22Rv1 (cell line): ENCODE measurements at regions not wholly inside any gene's neighbourhood (a gene's known extent, or its start where the extent isn't known, plus 50 kb on each side); places are given as distances from the start of the nearest gene placed in this dataset.

ENCODE experiments used
- ZFX ChIP-seq: fragments of 450-650 bp; IDR thresholded peaks from 2 replicates; pipeline ENCODE4 v1.6.1; 2017; ENCODE audit warnings: antibody characterized with exemption, borderline replicate concordance
- TF ChIP-seq, protein P1 (sequence below): fragments of 450-650 bp; IDR thresholded peaks from 2 replicates; pipeline ENCODE4 v1.5.1; 2017; ENCODE audit warnings: mild to moderate bottlenecking

DNA sequence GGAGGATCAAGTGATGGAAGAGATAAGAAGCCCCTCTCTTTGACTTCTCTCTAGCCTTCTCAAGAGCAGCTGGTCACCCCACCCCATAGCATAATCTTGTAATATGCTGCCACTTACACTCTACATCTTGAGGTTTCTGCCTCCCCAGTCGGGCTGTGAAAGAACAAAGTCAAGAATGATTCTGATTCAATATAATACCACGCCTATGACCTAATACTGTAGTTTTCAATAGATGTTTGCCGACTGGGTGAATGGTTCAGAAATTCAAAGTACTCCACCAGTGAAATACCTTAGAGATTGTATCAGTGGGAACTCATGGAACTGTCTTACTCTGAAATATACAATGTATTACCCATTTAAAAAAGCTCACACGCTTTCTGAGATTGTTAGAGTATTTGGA is 93.0 kb upstream of the ZFHX3 start:
- TF ChIP-seq, protein P1, sequence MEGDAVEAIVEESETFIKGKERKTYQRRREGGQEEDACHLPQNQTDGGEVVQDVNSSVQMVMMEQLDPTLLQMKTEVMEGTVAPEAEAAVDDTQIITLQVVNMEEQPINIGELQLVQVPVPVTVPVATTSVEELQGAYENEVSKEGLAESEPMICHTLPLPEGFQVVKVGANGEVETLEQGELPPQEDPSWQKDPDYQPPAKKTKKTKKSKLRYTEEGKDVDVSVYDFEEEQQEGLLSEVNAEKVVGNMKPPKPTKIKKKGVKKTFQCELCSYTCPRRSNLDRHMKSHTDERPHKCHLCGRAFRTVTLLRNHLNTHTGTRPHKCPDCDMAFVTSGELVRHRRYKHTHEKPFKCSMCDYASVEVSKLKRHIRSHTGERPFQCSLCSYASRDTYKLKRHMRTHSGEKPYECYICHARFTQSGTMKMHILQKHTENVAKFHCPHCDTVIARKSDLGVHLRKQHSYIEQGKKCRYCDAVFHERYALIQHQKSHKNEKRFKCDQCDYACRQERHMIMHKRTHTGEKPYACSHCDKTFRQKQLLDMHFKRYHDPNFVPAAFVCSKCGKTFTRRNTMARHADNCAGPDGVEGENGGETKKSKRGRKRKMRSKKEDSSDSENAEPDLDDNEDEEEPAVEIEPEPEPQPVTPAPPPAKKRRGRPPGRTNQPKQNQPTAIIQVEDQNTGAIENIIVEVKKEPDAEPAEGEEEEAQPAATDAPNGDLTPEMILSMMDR, result no peak
- TF ChIP-seq ZFX, result no peak
